Thyroid gland (tissue), 4 donors: ENCODE measurements at regions not wholly inside any gene's neighbourhood (a gene's known extent, or its start where the extent isn't known, plus 50 kb on each side); places are given as distances from the start of the nearest gene placed in this dataset.

Experiments used
- DNase-seq, 2 donors: peaks; one replicate each; pipeline ENCODE4 v3.0.0-alpha.2; 2019
- H3K27ac ChIP-seq, 3 donors: fragments of 200-600 bp; sonication (generic); 1 replicate in 2 of 3; 2 replicates in 1 of 3; pipeline ENCODE4 v1.5.1; 2016 to 2019; ENCODE audit warnings: mild to moderate bottlenecking in 1 of 3, moderate library complexity in 1 of 3
- H3K27me3 ChIP-seq: fragments of 200-600 bp; sonication (generic); one replicate; pipeline ENCODE4 v1.5.1; 2019
- H3K36me3 ChIP-seq, 2 donors: fragments of 200-600 bp; sonication (generic); one replicate each; pipeline ENCODE4 v1.5.1; 2016 to 2019
- H3K4me1 ChIP-seq, 2 donors: fragments of 200-600 bp; sonication (generic); one replicate each; pipeline ENCODE4 v1.5.1; 2017 to 2019
- H3K4me3 ChIP-seq, 3 donors: fragments of 200-600 bp; sonication (generic); replicated peaks in 1 of 3; 1 replicate in 2 of 3; 2 replicates in 1 of 3; pipeline ENCODE4 v1.5.1; 2016; ENCODE audit warnings: mild to moderate bottlenecking in 1 of 3
- H3K9me3 ChIP-seq: fragments of 200-600 bp; sonication (generic); one replicate; pipeline ENCODE4 v1.5.1; 2017
- POLR2A ChIP-seq, 2 donors: fragments of 450-650 bp; IDR thresholded peaks; one replicate each; pipeline ENCODE4 v1.6.1; 2017; ENCODE audit warnings: antibody characterized with exemption in 2 of 2, mild to moderate bottlenecking in 2 of 2, moderate library complexity in 1 of 2
- WGBS, 2 donors: methylation state at CpG; one replicate each; pipeline ENCODE4 v1.1.5; 2017; 5-methylcytosine and 5-hydroxymethylcytosine counted together
- intact Hi-C: fragments of 100-400 bp; cut with DNase I; formaldehyde crosslinking; loops from one replicate; pipeline ENCODE4 v1.15.1; 2023
- TF ChIP-seq, protein P1 (sequence below), 6 experiments: fragments of 200-600 bp in 3 of 6; fragments of 450-650 bp in 3 of 6; sonication (generic) in 3 of 6; IDR thresholded peaks; one replicate each; pipeline ENCODE4 v1.5.1; 2016 to 2019; ENCODE audit warnings: antibody characterized with exemption in 6 of 6, mild to moderate bottlenecking in 2 of 6, inconsistent platforms in 1 of 6, moderate library complexity in 1 of 6

GRCh38 chr20:11807054-11808048, 110.3 kb upstream of the BTBD3 start:
- no peak overlapping the region for H3K27ac ChIP-seq
- no peak for DNase-seq
- H3K4me1 ChIP-seq = no peaks in the 10 kb centered on the region
- H3K27me3 ChIP-seq = no peaks in the 10 kb centered on the region
- intact Hi-C loops = no loop called here
- H3K36me3 ChIP-seq = no peaks in the 10 kb centered on the region
- H3K9me3 ChIP-seq = no peaks in the 10 kb centered on the region
- no peak overlapping the region for H3K4me3 ChIP-seq
- WGBS, 2 donors = 40 to 46% methylated on average over 4 of the region's 4 CpGs
- no peak for TF ChIP-seq POLR2A (IDR thresholded peaks at IDR 0.05)
- TF ChIP-seq, protein P1, sequence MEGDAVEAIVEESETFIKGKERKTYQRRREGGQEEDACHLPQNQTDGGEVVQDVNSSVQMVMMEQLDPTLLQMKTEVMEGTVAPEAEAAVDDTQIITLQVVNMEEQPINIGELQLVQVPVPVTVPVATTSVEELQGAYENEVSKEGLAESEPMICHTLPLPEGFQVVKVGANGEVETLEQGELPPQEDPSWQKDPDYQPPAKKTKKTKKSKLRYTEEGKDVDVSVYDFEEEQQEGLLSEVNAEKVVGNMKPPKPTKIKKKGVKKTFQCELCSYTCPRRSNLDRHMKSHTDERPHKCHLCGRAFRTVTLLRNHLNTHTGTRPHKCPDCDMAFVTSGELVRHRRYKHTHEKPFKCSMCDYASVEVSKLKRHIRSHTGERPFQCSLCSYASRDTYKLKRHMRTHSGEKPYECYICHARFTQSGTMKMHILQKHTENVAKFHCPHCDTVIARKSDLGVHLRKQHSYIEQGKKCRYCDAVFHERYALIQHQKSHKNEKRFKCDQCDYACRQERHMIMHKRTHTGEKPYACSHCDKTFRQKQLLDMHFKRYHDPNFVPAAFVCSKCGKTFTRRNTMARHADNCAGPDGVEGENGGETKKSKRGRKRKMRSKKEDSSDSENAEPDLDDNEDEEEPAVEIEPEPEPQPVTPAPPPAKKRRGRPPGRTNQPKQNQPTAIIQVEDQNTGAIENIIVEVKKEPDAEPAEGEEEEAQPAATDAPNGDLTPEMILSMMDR (IDR thresholded peaks at IDR 0.05) = no peak

GRCh38 chr20:11808841-11809240, 108.9 kb upstream of the BTBD3 start:
- intact Hi-C loops = no loop called here
- Histone ChIP-seq H3K4me3 (no peak overlapping the region), H3K27ac (no peak overlapping the region), H3K9me3 (no peaks in the 10 kb centered on the region), H3K27me3 (no peaks in the 10 kb centered on the region), H3K4me1 (no peaks in the 10 kb centered on the region), H3K36me3 (no peaks in the 10 kb centered on the region)
- no peak for DNase-seq
- WGBS, 2 donors = 86 to 91% methylated on average over 5 of the region's 5 CpGs
- TF ChIP-seq, protein P1 (IDR thresholded peaks at IDR 0.05) = no peak
- no peak for TF ChIP-seq POLR2A (IDR thresholded peaks at IDR 0.05)

- H3K9me3 ChIP-seq = no peaks in the 10 kb centered on the region
- H3K27ac ChIP-seq = no peak overlapping the region
- TF ChIP-seq POLR2A (IDR thresholded peaks at IDR 0.05) = no peak
- TF ChIP-seq, protein P1 (IDR thresholded peaks at IDR 0.05) = no peak
- 46% methylated on average over 4 of the region's 4 CpGs for WGBS, 2 donors
- H3K36me3 ChIP-seq = no peaks in the 10 kb centered on the region
- no peaks in the 10 kb centered on the region for H3K4me1 ChIP-seq
- H3K4me3 ChIP-seq = no peak overlapping the region
- intact Hi-C loops = no loop called here
- no peaks in the 10 kb centered on the region for H3K27me3 ChIP-seq
- no peak for DNase-seq
These were observed 107.2 kb upstream of the BTBD3 start for GRCh38 chr20:11810311-11811083.

DNA sequence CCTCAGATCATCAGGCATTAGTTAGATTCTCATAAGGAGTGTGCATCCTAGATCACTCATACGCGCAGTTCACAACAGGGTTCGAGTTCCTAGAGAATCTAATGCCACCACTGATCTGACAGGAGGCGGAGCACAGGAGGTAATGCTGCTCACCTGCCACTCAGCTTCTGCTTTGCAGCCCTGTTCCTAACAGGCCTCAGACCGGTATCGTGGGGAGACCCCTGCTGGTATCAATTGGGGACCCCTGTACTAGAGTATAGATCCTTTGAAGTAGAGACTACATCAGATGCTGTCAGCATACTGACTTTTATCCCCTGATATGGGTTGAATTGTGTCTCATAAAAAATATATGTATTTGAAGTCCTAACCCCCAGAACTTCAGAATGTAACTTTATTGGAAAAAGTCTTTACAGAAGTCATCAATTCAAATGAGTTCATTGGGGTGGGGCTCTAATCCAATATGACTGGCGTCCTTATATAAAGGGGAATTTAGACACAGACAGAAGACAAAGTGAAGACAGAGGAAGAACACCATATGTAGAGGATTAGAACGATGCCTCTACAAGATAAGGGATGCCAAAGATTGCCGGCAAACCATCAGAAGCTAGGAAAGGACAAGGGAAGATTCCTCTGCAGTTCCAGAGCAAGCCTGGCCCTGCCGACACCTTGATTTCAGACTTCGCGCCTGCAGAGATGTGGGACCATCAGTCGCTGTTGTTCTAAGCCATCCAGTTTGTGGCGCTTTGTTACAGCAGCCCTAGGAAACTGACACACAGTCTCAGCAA, 104.4 kb upstream of the BTBD3 start:
- Histone ChIP-seq H3K36me3 (no peaks in the 10 kb centered on the region), H3K27me3 (no peaks in the 10 kb centered on the region), H3K4me1 (no peaks in the 10 kb centered on the region), H3K27ac (no peak overlapping the region), H3K9me3 (no peaks in the 10 kb centered on the region), H3K4me3 (no peak overlapping the region)
- no peak for DNase-seq
- no peak for TF ChIP-seq POLR2A (IDR thresholded peaks at IDR 0.05)
- TF ChIP-seq, protein P1 (IDR thresholded peaks at IDR 0.05) = no peak
- 94 to 95% methylated on average over 14 of the region's 14 CpGs for WGBS, 2 donors
- intact Hi-C loops = no loop called here
